Omental fat pad (tissue), 3 donors: ENCODE measurements at regions not wholly inside any gene's neighbourhood (a gene's known extent, or its start where the extent isn't known, plus 50 kb on each side); places are given as distances from the start of the nearest gene placed in this dataset.

Experiments used
- ATAC-seq: fragments of 150-250 bp; one replicate; pipeline ENCODE4 v1.9.1; 2016; ENCODE audit warnings: mild to moderate bottlenecking, moderate library complexity; ENCODE audit not compliant: low FRiP score
- DNase-seq: peaks from one replicate; pipeline ENCODE4 v3.0.0-alpha.2; 2019; ENCODE audit warnings: low spot score
- TF ChIP-seq, protein P1 (sequence below), 3 donors: fragments of 450-650 bp; IDR thresholded peaks; one replicate each; pipeline ENCODE4 v1.5.1; 2016 to 2017; ENCODE audit warnings: antibody characterized with exemption in 3 of 3, mild to moderate bottlenecking in 3 of 3, moderate library complexity in 2 of 3

- no peak for ATAC-seq
- TF ChIP-seq, protein P1, sequence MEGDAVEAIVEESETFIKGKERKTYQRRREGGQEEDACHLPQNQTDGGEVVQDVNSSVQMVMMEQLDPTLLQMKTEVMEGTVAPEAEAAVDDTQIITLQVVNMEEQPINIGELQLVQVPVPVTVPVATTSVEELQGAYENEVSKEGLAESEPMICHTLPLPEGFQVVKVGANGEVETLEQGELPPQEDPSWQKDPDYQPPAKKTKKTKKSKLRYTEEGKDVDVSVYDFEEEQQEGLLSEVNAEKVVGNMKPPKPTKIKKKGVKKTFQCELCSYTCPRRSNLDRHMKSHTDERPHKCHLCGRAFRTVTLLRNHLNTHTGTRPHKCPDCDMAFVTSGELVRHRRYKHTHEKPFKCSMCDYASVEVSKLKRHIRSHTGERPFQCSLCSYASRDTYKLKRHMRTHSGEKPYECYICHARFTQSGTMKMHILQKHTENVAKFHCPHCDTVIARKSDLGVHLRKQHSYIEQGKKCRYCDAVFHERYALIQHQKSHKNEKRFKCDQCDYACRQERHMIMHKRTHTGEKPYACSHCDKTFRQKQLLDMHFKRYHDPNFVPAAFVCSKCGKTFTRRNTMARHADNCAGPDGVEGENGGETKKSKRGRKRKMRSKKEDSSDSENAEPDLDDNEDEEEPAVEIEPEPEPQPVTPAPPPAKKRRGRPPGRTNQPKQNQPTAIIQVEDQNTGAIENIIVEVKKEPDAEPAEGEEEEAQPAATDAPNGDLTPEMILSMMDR (IDR thresholded peaks at IDR 0.05): no peak
- DNase-seq: no peak
Observed at GRCh38 chr7:41592794-41593193, 110.1 kb downstream of the INHBA start.

DNA sequence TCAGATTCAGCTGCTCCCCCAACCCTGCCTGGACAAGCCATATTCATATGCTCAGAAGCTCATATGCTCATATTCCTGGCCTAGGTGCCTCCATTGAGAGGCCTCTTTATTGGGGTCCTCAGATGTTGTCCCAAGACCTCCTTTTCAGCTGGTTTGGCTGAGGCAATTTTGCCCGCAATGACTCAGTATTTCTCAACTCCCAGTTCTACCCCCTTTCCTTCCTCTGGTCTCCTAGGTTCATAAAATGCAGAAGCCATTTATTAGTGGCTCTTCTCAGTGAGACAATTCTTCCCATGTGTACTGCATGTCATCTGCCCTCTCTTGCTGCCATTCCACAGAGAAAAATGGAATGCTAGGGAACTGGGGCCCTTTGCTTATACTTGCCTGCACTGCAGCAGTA, 110.7 kb downstream of the INHBA start:
- TF ChIP-seq, protein P1 (IDR thresholded peaks at IDR 0.05): no peak

DNA sequence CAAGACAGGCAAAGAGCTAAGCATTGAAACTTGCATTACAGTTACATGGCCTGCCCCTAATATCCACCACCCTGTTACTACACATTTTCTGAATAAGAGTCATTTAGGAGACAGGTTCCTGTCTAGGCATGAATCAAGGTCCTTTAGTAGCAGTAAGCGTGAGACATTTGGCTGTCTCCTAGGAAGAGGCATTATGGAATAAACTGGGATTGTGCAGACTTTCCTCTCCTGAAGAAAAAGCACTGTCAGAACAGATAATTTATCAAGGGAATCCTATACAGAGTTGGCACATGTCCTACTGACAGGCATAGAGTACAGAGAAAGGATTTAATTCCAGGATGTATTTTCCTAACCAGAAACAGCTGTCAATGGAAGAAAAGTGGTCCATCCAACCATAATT, 111.9 kb downstream of the INHBA start:
- ATAC-seq: no peak
- TF ChIP-seq, protein P1 (IDR thresholded peaks at IDR 0.05): no peak

More for the DNA sequence above, 110.7 kb downstream of the INHBA start:
- DNase-seq (no peak), ATAC-seq (no peak)

DNA sequence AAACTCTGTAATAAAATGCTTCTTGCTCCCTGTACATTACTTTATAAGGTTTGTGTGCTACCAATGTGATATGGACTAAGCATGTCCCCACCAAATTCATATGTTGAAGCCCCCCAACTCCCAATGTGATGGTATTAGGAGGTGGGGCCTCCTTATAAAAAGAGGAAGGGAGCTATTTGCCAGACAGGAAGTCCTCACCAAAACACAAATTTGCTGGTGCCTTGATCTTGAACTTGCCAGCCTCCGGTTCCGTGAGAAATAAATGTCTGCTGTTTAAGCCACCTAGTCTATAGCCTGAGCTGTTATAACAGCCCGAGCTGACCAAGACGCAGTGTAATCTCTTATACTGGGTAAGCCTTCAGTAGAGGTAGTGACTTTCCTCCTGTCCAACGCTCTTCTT, 114.5 kb downstream of the INHBA start:
- TF ChIP-seq, protein P1 (IDR thresholded peaks at IDR 0.05): no peak
- ATAC-seq (no peak), DNase-seq (no peak)

More for the DNA sequence above, 111.9 kb downstream of the INHBA start:
- no peak for DNase-seq

GRCh38 chr7:41586931-41587640, 115.8 kb downstream of the INHBA start:
- DNase-seq (no peak), ATAC-seq (no peak)
- TF ChIP-seq, protein P1 (IDR thresholded peaks at IDR 0.05): no peak

- DNase-seq (no peak), ATAC-seq (no peak)
- TF ChIP-seq, protein P1 (IDR thresholded peaks at IDR 0.05): no peak
Observed at GRCh38 chr7:41584746-41585145, 118.1 kb downstream of the INHBA start.

DNA sequence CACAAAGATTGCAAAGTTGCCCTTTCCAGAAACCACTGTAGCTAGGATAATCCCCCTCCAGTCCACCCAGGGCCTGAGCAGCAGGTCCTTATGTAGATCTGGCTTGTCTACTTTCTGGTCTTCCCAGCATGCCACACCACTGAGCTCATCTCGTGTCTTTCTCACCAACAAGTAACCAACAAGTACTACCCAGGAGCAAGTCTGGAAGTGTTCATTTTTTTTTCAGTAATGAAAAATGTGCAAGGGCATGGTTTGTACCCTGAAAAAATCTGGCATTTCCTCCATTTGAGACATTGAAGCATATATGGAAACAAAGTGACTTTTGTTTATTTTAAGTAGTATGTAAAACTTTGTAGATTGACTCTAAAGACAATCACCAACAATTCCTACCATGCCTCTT, 120.8 kb downstream of the INHBA start:
- ATAC-seq: no peak

More for the DNA sequence above, 120.8 kb downstream of the INHBA start:
- DNase-seq: no peak
- TF ChIP-seq, protein P1 (IDR thresholded peaks at IDR 0.05): no peak
